PC-3 (cell line): ENCODE measurements at regions not wholly inside any gene's neighbourhood (a gene's known extent, or its start where the extent isn't known, plus 50 kb on each side); places are given as distances from the start of the nearest gene placed in this dataset.
"Not testable (repeated sequence)": the region's sequence is repeated elsewhere in the genome, so short reads cannot be mapped to it uniquely, and the experiment has no call there.

Experiments
- EZH2 ChIP-seq: fragments of 300-600 bp; sonication (generic); IDR thresholded peaks from one replicate; pipeline ENCODE4 v1.6.1; 2017; ENCODE audit warnings: antibody characterized with exemption, mild to moderate bottlenecking, low read length; ENCODE audit not compliant: unreplicated experiment
- TF ChIP-seq, protein P1 (sequence below): fragments of 300-600 bp; sonication (generic); conservative IDR thresholded peaks from 2 replicates; pipeline ENCODE4 v1.5.1; 2017; ENCODE audit warnings: antibody characterized with exemption, low read depth, mild to moderate bottlenecking, low read length

DNA sequence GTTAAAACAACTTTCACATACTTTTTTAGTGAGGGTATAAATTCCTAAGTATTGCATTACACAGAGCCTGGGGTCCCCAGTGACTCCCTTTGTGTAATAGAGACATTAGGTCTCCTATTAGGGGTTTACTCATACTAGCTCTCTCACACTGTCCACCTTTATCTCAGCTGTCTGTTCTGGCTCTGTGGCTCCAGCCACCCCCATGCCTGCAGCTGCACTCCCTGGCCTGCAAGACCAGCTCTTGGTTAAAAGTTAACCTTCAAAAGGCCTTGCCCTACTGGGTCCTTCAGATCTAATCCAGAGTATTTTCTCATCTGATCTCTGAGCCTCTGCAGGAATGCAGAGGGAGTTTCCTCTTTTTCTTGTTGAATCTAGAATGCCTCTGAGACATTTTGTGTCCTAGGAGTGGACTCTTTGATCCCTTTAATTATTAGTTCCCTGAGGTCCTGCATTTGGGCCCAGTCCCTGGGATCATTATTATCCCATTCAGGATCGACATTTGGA is 280.9 kb downstream of the PYDC2 start:
- TF ChIP-seq, protein P1, sequence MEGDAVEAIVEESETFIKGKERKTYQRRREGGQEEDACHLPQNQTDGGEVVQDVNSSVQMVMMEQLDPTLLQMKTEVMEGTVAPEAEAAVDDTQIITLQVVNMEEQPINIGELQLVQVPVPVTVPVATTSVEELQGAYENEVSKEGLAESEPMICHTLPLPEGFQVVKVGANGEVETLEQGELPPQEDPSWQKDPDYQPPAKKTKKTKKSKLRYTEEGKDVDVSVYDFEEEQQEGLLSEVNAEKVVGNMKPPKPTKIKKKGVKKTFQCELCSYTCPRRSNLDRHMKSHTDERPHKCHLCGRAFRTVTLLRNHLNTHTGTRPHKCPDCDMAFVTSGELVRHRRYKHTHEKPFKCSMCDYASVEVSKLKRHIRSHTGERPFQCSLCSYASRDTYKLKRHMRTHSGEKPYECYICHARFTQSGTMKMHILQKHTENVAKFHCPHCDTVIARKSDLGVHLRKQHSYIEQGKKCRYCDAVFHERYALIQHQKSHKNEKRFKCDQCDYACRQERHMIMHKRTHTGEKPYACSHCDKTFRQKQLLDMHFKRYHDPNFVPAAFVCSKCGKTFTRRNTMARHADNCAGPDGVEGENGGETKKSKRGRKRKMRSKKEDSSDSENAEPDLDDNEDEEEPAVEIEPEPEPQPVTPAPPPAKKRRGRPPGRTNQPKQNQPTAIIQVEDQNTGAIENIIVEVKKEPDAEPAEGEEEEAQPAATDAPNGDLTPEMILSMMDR, result not testable (repeated sequence)
- not testable (repeated sequence) for TF ChIP-seq EZH2
